ENCODE measurements at regions not wholly inside any gene's neighbourhood (a gene's known extent, or its start where the extent isn't known, plus 50 kb on each side); places are given as distances from the start of the nearest gene placed in this dataset.
"Not testable (repeated sequence)": the region's sequence is repeated elsewhere in the genome, so short reads cannot be mapped to it uniquely, and the experiment has no call there.

- DNase-seq (ENCODE audit: low read depth in 3 of 3), result not testable (repeated sequence)
Observed at GRCh38 chr1:146641534-146641933, 296.6 kb upstream of the NBPF12 start.

GRCh38 chr1:146640671-146641070 is 297.5 kb upstream of the NBPF12 start:
- not testable (repeated sequence) for DNase-seq (ENCODE audit: low read depth in 3 of 3)

- not testable (repeated sequence) for DNase-seq (ENCODE audit: low read depth in 3 of 3)
Observed at GRCh38 chr1:146630302-146630701, 307.8 kb upstream of the NBPF12 start.

GRCh38 chr1:146618582-146618981 is 319.5 kb upstream of the NBPF12 start:
- not testable (repeated sequence) for DNase-seq (ENCODE audit: low read depth in 3 of 3)

- not testable (repeated sequence) for DNase-seq (ENCODE audit: low read depth in 3 of 3)
Observed at GRCh38 chr1:146604681-146605080, 333.4 kb upstream of the NBPF12 start.

GRCh38 chr1:146600720-146601307 is 337.3 kb upstream of the NBPF12 start:
- DNase-seq (ENCODE audit: low read depth in 3 of 3), result not testable (repeated sequence)

- not testable (repeated sequence) for DNase-seq (ENCODE audit: low read depth in 3 of 3)
Observed at GRCh38 chr1:146599906-146600305, 338.2 kb upstream of the NBPF12 start.

- DNase-seq (ENCODE audit: low read depth in 3 of 3), result not testable (repeated sequence)
Observed at GRCh38 chr1:146581229-146581628, 352.4 kb upstream of the NOTCH2NLA start.

- DNase-seq (ENCODE audit: low read depth in 3 of 3), result not testable (repeated sequence)
Observed at GRCh38 chr1:146567541-146567940, 338.7 kb upstream of the NOTCH2NLA start.

GRCh38 chr1:146558032-146558431 is 329.2 kb upstream of the NOTCH2NLA start:
- DNase-seq (ENCODE audit: low read depth in 3 of 3), result not testable (repeated sequence)

- not testable (repeated sequence) for DNase-seq (ENCODE audit: low read depth in 3 of 3)
Observed at GRCh38 chr1:146556405-146556804, 327.6 kb upstream of the NOTCH2NLA start.

- not testable (repeated sequence) for DNase-seq (ENCODE audit: low read depth in 3 of 3)
Observed at GRCh38 chr1:146552414-146552813, 323.6 kb upstream of the NOTCH2NLA start.

GRCh38 chr1:146548684-146549083 is 319.9 kb upstream of the NOTCH2NLA start:
- not testable (repeated sequence) for DNase-seq (ENCODE audit: low read depth in 3 of 3)

- DNase-seq (ENCODE audit: low read depth in 3 of 3), result not testable (repeated sequence)
Observed at GRCh38 chr1:146546189-146546588, 317.4 kb upstream of the NOTCH2NLA start.

- not testable (repeated sequence) for DNase-seq (ENCODE audit: low read depth in 3 of 3)
Observed at GRCh38 chr1:146537775-146538373, 309.1 kb upstream of the NOTCH2NLA start.

- not testable (repeated sequence) for DNase-seq (ENCODE audit: low read depth in 3 of 3)
Observed at GRCh38 chr1:146536028-146536427, 307.2 kb upstream of the NOTCH2NLA start.

GRCh38 chr1:146535575-146535974 is 306.8 kb upstream of the NOTCH2NLA start:
- not testable (repeated sequence) for DNase-seq (ENCODE audit: low read depth in 3 of 3)

- not testable (repeated sequence) for DNase-seq (ENCODE audit: low read depth in 3 of 3)
Observed at GRCh38 chr1:146530958-146531357, 302.1 kb upstream of the NOTCH2NLA start.

- DNase-seq (ENCODE audit: low read depth in 3 of 3), result not testable (repeated sequence)
Observed at GRCh38 chr1:146522812-146523211, 294.0 kb upstream of the NOTCH2NLA start.

GRCh38 chr1:146522345-146522744 is 293.5 kb upstream of the NOTCH2NLA start:
- DNase-seq (ENCODE audit: low read depth in 3 of 3), result not testable (repeated sequence)

- DNase-seq (ENCODE audit: low read depth in 3 of 3), result not testable (repeated sequence)
Observed at GRCh38 chr1:146521804-146522203, 293.0 kb upstream of the NOTCH2NLA start.

GRCh38 chr1:146513754-146514153 is 284.9 kb upstream of the NOTCH2NLA start:
- DNase-seq (ENCODE audit: low read depth in 3 of 3), result not testable (repeated sequence)

GRCh38 chr1:146511047-146511777 is 282.4 kb upstream of the NOTCH2NLA start:
- not testable (repeated sequence) for DNase-seq (ENCODE audit: low read depth in 3 of 3)
